Naive thymus-derived CD4-positive, alpha-beta T cell (primary cell): ENCODE measurements at regions not wholly inside any gene's neighbourhood (a gene's known extent, or its start where the extent isn't known, plus 50 kb on each side); places are given as distances from the start of the nearest gene placed in this dataset.

ENCODE experiments used
- ATAC-seq: fragments of 150-1000 bp; cut with Tn5 transposase; 2 replicates; pipeline ENCODE4 v1.10.0; 2021; ENCODE audit warnings: mild to moderate bottlenecking, moderate library complexity
- CTCF ChIA-PET: fragments of 350-600 bp; sonication (Branson Sonifier 250); formaldehyde crosslinking; loops from one replicate; lab custom pipeline; 2021; ENCODE audit warnings: antibody characterized with exemption; lab: Charles Lee
- POLR2A ChIA-PET: fragments of 350-600 bp; sonication (Branson Sonifier 250); formaldehyde crosslinking; loops from one replicate; lab custom pipeline; 2021; ENCODE audit warnings: antibody characterized with exemption, inconsistent platforms; lab: Charles Lee
- DNase-seq, 9 donors: peaks; one replicate each; pipeline versions ENCODE4 v3.0.0 to v3.0.0-alpha.2; 2020 to 2022; ENCODE audit warnings: mixed read lengths in 1 of 9
- H3K27ac ChIP-seq: one replicate; pipeline ENCODE4 v1.7.0; 2013; ENCODE audit warnings: mild to moderate bottlenecking, low read depth, low read length, moderate library complexity
- H3K27me3 ChIP-seq, 2 donors: one replicate each; pipeline ENCODE4 v1.7.0; 2013; ENCODE audit warnings: low read length in 2 of 2, mild to moderate bottlenecking in 2 of 2, moderate library complexity in 2 of 2; ENCODE audit not compliant: control insufficient read depth in 2 of 2, insufficient read depth in 2 of 2
- H3K36me3 ChIP-seq, 3 experiments: 1 replicate in 2 of 3; 2 replicates in 1 of 3; pipeline ENCODE4 v1.7.0; 2013; ENCODE audit warnings: low read length in 3 of 3, mild to moderate bottlenecking in 3 of 3, moderate library complexity in 1 of 3; ENCODE audit not compliant: insufficient read depth in 3 of 3, control insufficient read depth in 2 of 3
- H3K4me1 ChIP-seq, 2 donors: one replicate each; pipeline ENCODE4 v1.7.0; 2013; ENCODE audit warnings: low read length in 2 of 2, mild to moderate bottlenecking in 2 of 2, moderate library complexity in 1 of 2; ENCODE audit not compliant: control insufficient read depth in 2 of 2, insufficient read depth in 2 of 2
- H3K4me3 ChIP-seq: 2 replicates; pipeline ENCODE4 v1.7.0; 2013; ENCODE audit warnings: mild to moderate bottlenecking, low read length
- H3K9me3 ChIP-seq, 3 experiments: 1 replicate in 2 of 3; 2 replicates in 1 of 3; pipeline ENCODE4 v1.7.0; 2013; ENCODE audit warnings: low read length in 3 of 3; ENCODE audit not compliant: control insufficient read depth in 2 of 3
- H3K27ac Mint-ChIP-seq, 9 donors: one replicate each; pipeline ENCODE4 v1.8.0; 2020 to 2022; ENCODE audit warnings: mixed read lengths in 9 of 9, mild to moderate bottlenecking in 8 of 9, moderate library complexity in 5 of 9, inconsistent platforms in 2 of 9
- H3K27me3 Mint-ChIP-seq, 5 donors: one replicate each; pipeline ENCODE4 v1.8.0; 2021 to 2022; ENCODE audit warnings: mixed read lengths in 5 of 5, mild to moderate bottlenecking in 1 of 5
- H3K36me3 Mint-ChIP-seq, 5 donors: one replicate each; pipeline ENCODE4 v1.8.0; 2020 to 2022; ENCODE audit warnings: mixed read lengths in 5 of 5, mild to moderate bottlenecking in 3 of 5, inconsistent platforms in 1 of 5
- H3K4me1 Mint-ChIP-seq, 7 donors: one replicate each; pipeline ENCODE4 v1.8.0; 2020 to 2022; ENCODE audit warnings: mixed read lengths in 7 of 7, mild to moderate bottlenecking in 3 of 7, inconsistent platforms in 1 of 7
- H3K4me3 Mint-ChIP-seq, 10 donors: one replicate each; pipeline ENCODE4 v1.8.0; 2020 to 2022; ENCODE audit warnings: mild to moderate bottlenecking in 10 of 10, mixed read lengths in 10 of 10, moderate library complexity in 6 of 10, inconsistent platforms in 2 of 10
- H3K9me3 Mint-ChIP-seq, 11 donors: one replicate each; pipeline ENCODE4 v1.8.0; 2020 to 2022; ENCODE audit warnings: mixed read lengths in 11 of 11, mild to moderate bottlenecking in 4 of 11, inconsistent platforms in 1 of 11, moderate library complexity in 1 of 11
- intact Hi-C, 2 donors: fragments of 100-400 bp; cut with micrococcal nuclease; formaldehyde crosslinking; loops; one replicate each; pipeline ENCODE4 v1.15.1; 2023

GRCh38 chr22:34303656-34304055 lies 383.4 kb upstream of the LARGE1 start:
- POLR2A ChIA-PET: no interaction called here
- H3K9me3 ChIP-seq: no peaks in the 10 kb centered on the region
- no peaks in the 10 kb centered on the region for H3K36me3 ChIP-seq
- H3K4me1 Mint-ChIP-seq: no peaks in the 10 kb centered on the region
- H3K27ac ChIP-seq: no peak overlapping the region
- DNase-seq (no peak), ATAC-seq (no peak)
- H3K4me1 ChIP-seq: no peaks in the 10 kb centered on the region
- no peak overlapping the region for H3K27ac Mint-ChIP-seq
- intact Hi-C loops: no loop called here
- H3K4me3 Mint-ChIP-seq: no peak overlapping the region
- no peaks in the 10 kb centered on the region for H3K27me3 ChIP-seq
- CTCF ChIA-PET: no interaction called here
- peaks cover 0 to 6% (median 0%) of the 10 kb centered on the region in 5 donors for H3K27me3 Mint-ChIP-seq
- peaks cover 0 to 5% (median 0%) of the 10 kb centered on the region in 5 donors for H3K36me3 Mint-ChIP-seq
- H3K4me3 ChIP-seq: no peak overlapping the region
- H3K9me3 Mint-ChIP-seq: peaks cover 0 to 14% (median 5%) of the 10 kb centered on the region in 11 donors

GRCh38 chr22:34306361-34306760 lies 386.1 kb upstream of the LARGE1 start:
- Mint-ChIP-seq H3K4me1 (no peaks in the 10 kb centered on the region), H3K9me3 (peaks cover 0 to 14% (median 5%) of the 10 kb centered on the region in 11 donors), H3K36me3 (peaks cover 0 to 5% (median 0%) of the 10 kb centered on the region in 5 donors), H3K27ac (no peak overlapping the region), H3K4me3 (no peak overlapping the region), H3K27me3 (peaks cover 0 to 4% (median 2%) of the 10 kb centered on the region in 5 donors)
- Histone ChIP-seq H3K27me3 (no peaks in the 10 kb centered on the region), H3K4me1 (no peaks in the 10 kb centered on the region), H3K4me3 (no peak overlapping the region), H3K9me3 (no peaks in the 10 kb centered on the region), H3K27ac (no peak overlapping the region), H3K36me3 (no peaks in the 10 kb centered on the region)
- ChIA-PET CTCF (interaction anchor here (0.6 kb wide), 1 partner anchor 14 kb away, joined by 5 read pairs; no protein-coding TSS in a partner anchor), POLR2A (no interaction called here)
- DNase-seq: no peak
- intact Hi-C loops: no loop called here
- ATAC-seq: no peak

- Histone ChIP-seq H3K9me3 (no peaks in the 10 kb centered on the region), H3K4me1 (no peaks in the 10 kb centered on the region), H3K27ac (no peak overlapping the region), H3K4me3 (no peak overlapping the region), H3K27me3 (no peaks in the 10 kb centered on the region), H3K36me3 (no peaks in the 10 kb centered on the region)
- CTCF ChIA-PET: no interaction called here
- Mint-ChIP-seq H3K9me3 (peaks cover 0 to 16% (median 5%) of the 10 kb centered on the region in 11 donors), H3K4me3 (no peak overlapping the region), H3K27me3 (peaks cover 0 to 10% (median 4%) of the 10 kb centered on the region in 5 donors), H3K27ac (no peak overlapping the region), H3K4me1 (no peaks in the 10 kb centered on the region), H3K36me3 (peaks cover 0 to 5% (median 0%) of the 10 kb centered on the region in 5 donors)
- POLR2A ChIA-PET: no interaction called here
- intact Hi-C loops: no loop called here
- ATAC-seq (no peak), DNase-seq (no peak)
These were observed 387.8 kb upstream of the LARGE1 start for GRCh38 chr22:34308101-34308500.

GRCh38 chr22:34319346-34319745 lies 399.1 kb upstream of the LARGE1 start:
- ChIA-PET POLR2A (no interaction called here), CTCF (no interaction called here)
- no peak overlapping the region for H3K27ac ChIP-seq
- DNase-seq (no peak), ATAC-seq (no peak)
- no peaks in the 10 kb centered on the region for H3K4me1 Mint-ChIP-seq
- peaks cover 0 to 19% (median 3%) of the 10 kb centered on the region in 5 donors for H3K27me3 Mint-ChIP-seq
- peaks cover 0 to 28% (median 12%) of the 10 kb centered on the region in 11 donors for H3K9me3 Mint-ChIP-seq
- no peaks in the 10 kb centered on the region for H3K36me3 ChIP-seq
- H3K4me3 Mint-ChIP-seq: no peak overlapping the region
- H3K27me3 ChIP-seq: no peaks in the 10 kb centered on the region
- no peaks in the 10 kb centered on the region for H3K4me1 ChIP-seq
- H3K9me3 ChIP-seq: no peaks in the 10 kb centered on the region
- H3K27ac Mint-ChIP-seq: no peak overlapping the region
- peaks cover 0 to 6% (median 0%) of the 10 kb centered on the region in 5 donors for H3K36me3 Mint-ChIP-seq
- intact Hi-C loops: no loop called here
- H3K4me3 ChIP-seq: no peak overlapping the region

- Mint-ChIP-seq H3K4me1 (no peaks in the 10 kb centered on the region), H3K9me3 (peaks cover 0 to 2% (median 0%) of the 10 kb centered on the region in 11 donors), H3K36me3 (no peaks in the 10 kb centered on the region), H3K27ac (no peak overlapping the region), H3K27me3 (peaks cover 0 to 6% (median 0%) of the 10 kb centered on the region in 5 donors), H3K4me3 (no peak overlapping the region)
- intact Hi-C loops: no loop called here
- Histone ChIP-seq H3K9me3 (no peaks in the 10 kb centered on the region), H3K27me3 (no peaks in the 10 kb centered on the region), H3K36me3 (no peaks in the 10 kb centered on the region), H3K27ac (no peak overlapping the region), H3K4me1 (no peaks in the 10 kb centered on the region), H3K4me3 (no peak overlapping the region)
- DNase-seq (no peak), ATAC-seq (no peak)
- POLR2A ChIA-PET: no interaction called here
- CTCF ChIA-PET: no interaction called here
These were observed 404.5 kb upstream of the LARGE1 start for GRCh38 chr22:34324763-34325162.

- intact Hi-C loops: no loop called here
- ChIA-PET CTCF (no interaction called here), POLR2A (no interaction called here)
- Histone ChIP-seq H3K4me1 (no peaks in the 10 kb centered on the region), H3K4me3 (no peak overlapping the region), H3K27me3 (no peaks in the 10 kb centered on the region), H3K27ac (no peak overlapping the region), H3K9me3 (no peaks in the 10 kb centered on the region), H3K36me3 (no peaks in the 10 kb centered on the region)
- no peak overlapping the region for H3K27ac Mint-ChIP-seq
- H3K4me1 Mint-ChIP-seq: no peaks in the 10 kb centered on the region
- H3K4me3 Mint-ChIP-seq: no peak overlapping the region
- peaks cover 0 to 2% (median 0%) of the 10 kb centered on the region in 11 donors for H3K9me3 Mint-ChIP-seq
- H3K36me3 Mint-ChIP-seq: no peaks in the 10 kb centered on the region
- DNase-seq (no peak), ATAC-seq (no peak)
- peaks cover 0 to 6% (median 0%) of the 10 kb centered on the region in 5 donors for H3K27me3 Mint-ChIP-seq
These were observed 406.6 kb upstream of the LARGE1 start for GRCh38 chr22:34326901-34327300.

GRCh38 chr22:34330432-34330831 lies 410.2 kb upstream of the LARGE1 start:
- no peak for ATAC-seq

More at GRCh38 chr22:34330432-34330831, 410.2 kb upstream of the LARGE1 start:
- ChIA-PET POLR2A (no interaction called here), CTCF (no interaction called here)
- H3K4me3 Mint-ChIP-seq: no peak overlapping the region
- no peaks in the 10 kb centered on the region for H3K27me3 Mint-ChIP-seq
- H3K4me1 Mint-ChIP-seq: no peaks in the 10 kb centered on the region
- DNase-seq: no peak
- Histone ChIP-seq H3K9me3 (peaks cover 0 to 12% (median 0%) of the 10 kb centered on the region in 3 experiments), H3K27ac (no peak overlapping the region), H3K36me3 (no peaks in the 10 kb centered on the region), H3K27me3 (no peaks in the 10 kb centered on the region), H3K4me3 (no peak overlapping the region), H3K4me1 (no peaks in the 10 kb centered on the region)
- H3K27ac Mint-ChIP-seq: no peak overlapping the region
- H3K36me3 Mint-ChIP-seq: peaks cover 0 to 4% (median 0%) of the 10 kb centered on the region in 5 donors
- H3K9me3 Mint-ChIP-seq: peaks cover 0 to 14% (median 9%) of the 10 kb centered on the region in 11 donors
- intact Hi-C loops: no loop called here
